ENCODE measurements at regions not wholly inside any gene's neighbourhood (a gene's known extent, or its start where the extent isn't known, plus 50 kb on each side); places are given as distances from the start of the nearest gene placed in this dataset.

- intact Hi-C loops (cut with micrococcal nuclease), result no loop called here
Measured at GRCh38 chr14:82421286-82421685, 887.6 kb upstream of the SEL1L start.

DNA sequence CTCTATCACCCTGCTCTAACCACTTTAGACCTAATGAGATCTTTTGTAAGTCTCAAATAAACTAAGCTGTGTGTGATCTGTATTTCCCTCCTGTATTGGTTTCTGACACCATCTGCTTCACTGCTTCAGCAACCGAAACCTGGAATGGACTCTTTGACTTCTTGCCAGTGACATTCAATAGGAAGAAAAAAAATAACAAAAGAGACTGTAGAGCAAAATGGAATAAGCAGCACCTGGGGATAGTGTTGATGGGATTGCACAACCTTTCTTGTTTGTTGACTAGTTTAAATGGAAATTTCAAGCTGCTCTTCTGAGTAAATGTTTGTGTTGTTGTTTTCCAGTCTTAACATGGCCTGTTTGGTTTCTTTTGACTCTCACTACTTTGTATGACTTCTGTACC lies 888.6 kb upstream of the SEL1L start:
- intact Hi-C loops (cut with micrococcal nuclease), result no loop called here

DNA sequence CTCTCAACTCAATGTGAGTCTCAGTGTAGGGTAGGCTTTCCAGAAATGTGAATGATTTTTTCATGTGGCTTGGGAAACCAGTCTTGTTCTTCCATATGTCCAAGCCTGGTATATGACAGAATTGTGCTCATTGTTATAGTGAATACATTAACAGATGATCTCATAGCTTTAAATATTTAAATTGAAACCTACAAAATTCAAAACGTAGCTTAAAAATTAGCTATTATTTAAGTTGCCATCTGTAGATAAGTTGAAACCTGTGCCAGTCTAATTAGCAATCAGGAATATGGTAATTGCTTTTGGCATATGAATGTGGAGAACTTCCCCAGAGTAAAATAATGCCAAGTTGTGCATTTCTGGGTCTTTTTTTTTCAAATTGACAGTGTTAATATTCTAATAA lies 891.6 kb upstream of the SEL1L start:
- intact Hi-C loops (cut with micrococcal nuclease), result no loop called here

DNA sequence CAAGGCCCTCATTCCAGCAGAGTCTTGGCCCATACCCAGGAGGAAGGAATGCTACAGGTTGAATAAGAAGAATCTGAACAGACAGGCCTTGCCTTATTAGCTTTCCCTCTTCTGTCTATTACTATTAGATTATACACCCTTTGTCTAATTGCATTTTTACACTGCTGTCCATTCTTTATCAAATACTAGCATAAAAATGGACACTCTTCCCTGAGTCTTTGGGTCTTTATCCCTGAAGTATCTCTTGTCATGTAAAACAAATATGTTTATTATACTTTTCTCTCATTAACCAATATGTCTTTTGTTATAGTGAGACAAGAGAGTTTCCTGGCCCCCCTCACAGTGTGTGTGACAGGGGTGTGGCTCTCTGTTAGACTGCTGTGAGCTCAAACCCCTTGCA lies 897.4 kb upstream of the SEL1L start:
- intact Hi-C loops (cut with micrococcal nuclease), result no loop called here

DNA sequence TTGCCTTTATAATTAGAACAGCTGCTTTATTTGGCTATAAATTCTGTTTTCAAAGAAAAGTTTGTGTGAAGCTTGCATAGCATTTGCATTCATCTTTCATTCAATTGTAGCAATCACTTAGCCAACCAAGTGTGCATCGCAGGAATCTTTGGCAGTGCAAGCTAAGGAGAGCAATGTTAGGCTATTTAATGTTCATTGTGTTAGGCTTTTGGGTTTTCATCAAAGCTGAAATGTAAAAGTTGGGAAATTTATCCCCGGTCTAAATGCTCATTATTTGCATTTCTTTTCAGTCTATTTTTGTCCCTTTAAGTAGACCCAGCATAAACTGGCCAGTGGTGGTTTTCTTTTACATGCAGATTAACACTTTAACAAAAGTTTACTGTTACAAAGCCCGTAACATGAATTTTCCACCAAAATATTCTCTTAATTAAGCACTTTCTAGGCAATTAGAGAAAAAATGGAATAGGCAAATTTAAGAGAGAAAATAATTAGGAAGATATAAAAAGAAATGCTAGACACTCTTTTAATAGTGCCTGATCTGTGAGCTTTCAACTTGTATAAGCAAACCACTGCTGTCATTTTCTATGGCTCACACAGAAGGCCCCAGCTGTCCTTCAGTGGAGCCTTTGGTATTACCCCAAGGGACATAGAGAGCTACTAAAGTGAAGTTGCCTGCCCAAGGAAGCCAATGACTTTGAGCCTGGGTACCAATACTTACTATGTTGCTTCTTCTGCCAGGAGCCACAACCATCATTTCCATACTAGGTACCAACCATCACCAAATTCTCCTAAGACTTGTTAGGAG lies 898.9 kb upstream of the SEL1L start:
- intact Hi-C loops (cut with micrococcal nuclease), result no loop called here

GRCh38 chr14:82438436-82438835 lies 904.8 kb upstream of the SEL1L start:
- intact Hi-C loops (cut with micrococcal nuclease), result no loop called here

GRCh38 chr14:82441270-82441669 lies 907.6 kb upstream of the SEL1L start:
- intact Hi-C loops (cut with micrococcal nuclease), result no loop called here

DNA sequence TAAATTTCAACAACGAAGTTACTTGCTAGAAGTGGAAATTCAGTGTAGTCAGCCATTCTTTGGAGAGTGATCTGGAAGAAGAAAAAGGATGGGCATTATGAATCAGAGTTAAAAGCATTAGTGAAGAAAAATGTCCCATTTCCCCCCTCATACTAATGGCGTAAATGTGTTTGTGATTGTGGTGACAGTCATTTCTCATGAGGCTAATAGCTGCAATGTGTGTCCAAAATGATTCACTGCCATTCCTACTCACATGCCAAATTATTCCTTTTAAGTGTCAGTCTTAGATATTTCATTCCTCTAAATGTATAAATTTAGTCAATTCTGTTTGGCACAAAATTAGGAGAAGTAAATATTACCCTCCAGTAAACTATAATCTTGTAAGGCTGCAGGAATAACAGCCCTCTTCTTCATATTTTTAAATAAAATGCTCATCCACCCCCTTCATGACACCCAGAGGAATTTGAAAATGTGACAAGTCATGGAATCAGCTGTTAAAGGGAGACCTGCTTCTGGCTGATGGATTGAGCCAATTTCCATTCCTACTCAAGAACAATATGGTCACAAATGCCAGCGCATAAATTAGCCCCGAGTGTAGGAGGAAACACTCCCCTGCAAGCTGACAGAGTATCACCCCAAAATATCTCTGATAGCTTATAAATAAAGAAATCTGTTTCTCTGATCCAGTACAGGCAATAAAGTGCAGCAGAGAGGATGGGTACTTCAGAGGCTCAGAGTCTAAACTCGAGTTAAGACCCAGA lies 912.3 kb upstream of the SEL1L start:
- intact Hi-C loops (cut with micrococcal nuclease), result no loop called here

DNA sequence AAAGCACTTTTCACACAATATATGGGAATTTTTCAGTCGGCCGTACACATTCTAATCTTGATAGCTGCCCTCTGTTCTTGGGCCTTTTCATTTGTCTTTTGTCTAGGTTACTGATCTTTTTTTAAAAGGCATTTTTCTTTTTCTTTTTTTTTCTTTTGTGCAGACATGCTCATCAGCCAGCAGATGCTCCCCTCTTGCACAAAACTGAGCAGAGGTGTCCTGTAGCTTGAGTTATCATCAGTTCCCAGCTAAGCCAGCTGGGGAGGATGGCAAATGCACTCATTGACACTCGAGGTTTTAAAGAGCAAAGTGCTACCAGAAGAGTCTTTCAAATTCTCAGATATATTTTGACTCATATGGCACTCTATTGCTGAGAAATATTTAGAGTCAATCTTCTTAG lies 913.9 kb upstream of the SEL1L start:
- intact Hi-C loops (cut with micrococcal nuclease), result no loop called here

GRCh38 chr14:82449926-82450468 lies 916.3 kb upstream of the SEL1L start:
- intact Hi-C loops (cut with micrococcal nuclease), result no loop called here

- intact Hi-C loops (cut with micrococcal nuclease), result no loop called here
Measured at GRCh38 chr14:82451675-82452074, 918.0 kb upstream of the SEL1L start.

DNA sequence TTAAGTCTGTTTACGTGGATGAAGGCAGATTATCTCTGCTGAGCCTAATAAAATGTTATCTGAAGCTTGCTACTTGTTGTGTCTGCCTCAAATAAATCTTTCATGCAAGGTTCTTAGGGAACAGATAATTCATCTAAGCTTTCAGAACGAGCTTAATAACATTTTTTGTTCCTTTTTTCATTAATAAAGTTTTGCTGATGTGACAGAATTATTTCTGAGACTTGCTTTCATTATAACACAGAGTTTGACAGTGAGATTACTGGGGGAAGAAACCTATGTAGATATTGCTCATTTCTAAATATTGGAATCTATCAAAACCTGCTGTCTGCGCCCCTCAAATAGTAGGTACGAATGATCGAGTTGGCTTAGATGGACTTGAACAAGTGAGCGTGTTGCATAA lies 948.7 kb upstream of the SEL1L start:
- intact Hi-C loops (cut with micrococcal nuclease), result no loop called here

- intact Hi-C loops (cut with micrococcal nuclease), result no loop called here
Measured at GRCh38 chr14:82488473-82488872, 954.8 kb upstream of the SEL1L start.

DNA sequence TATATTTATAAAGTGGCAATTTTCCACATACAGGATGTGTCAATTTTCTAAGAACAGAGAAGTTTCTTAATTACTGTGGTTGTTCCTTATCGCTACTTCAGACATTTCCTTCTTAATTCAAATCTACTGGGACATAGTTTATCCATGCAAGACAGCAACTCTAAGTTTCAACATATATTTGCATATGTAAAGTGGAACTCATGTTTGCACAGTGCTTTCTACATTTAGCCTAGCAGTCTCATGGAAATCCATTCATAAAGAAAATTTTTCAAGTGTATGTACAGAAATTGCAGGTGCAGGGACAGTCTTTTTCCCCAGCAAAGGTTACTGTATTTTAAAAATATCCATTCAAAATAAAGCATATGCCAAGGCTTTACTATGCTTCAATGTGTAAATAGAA lies 956.7 kb upstream of the SEL1L start:
- intact Hi-C loops (cut with micrococcal nuclease), result no loop called here

DNA sequence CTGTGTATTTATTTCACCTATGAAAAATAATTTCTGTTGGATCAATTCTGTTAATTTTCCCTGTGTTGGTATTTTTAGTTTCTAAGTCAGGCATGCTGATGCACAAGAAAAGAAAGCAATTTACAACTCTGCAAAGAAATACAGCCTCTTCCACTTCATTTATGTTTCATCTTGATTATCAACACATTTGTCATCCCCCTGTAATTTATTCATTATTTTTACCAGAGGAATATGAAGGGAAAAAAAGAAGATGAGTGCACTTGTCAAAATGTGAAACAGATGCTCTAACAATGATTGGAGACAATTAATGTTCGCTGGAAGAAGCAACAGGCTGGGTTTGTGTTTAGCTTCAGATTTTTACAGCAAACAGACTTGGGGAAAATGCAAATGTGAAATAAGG lies 958.5 kb upstream of the SEL1L start:
- intact Hi-C loops (cut with micrococcal nuclease), result no loop called here

- intact Hi-C loops (cut with micrococcal nuclease), result no loop called here
Measured at GRCh38 chr14:82500222-82500621, 966.6 kb upstream of the SEL1L start.

- intact Hi-C loops (cut with micrococcal nuclease), result no loop called here
Measured at GRCh38 chr14:82501554-82501953, 967.9 kb upstream of the SEL1L start.

- intact Hi-C loops (cut with micrococcal nuclease), result no loop called here
Measured at GRCh38 chr14:82502043-82502442, 968.4 kb upstream of the SEL1L start.

DNA sequence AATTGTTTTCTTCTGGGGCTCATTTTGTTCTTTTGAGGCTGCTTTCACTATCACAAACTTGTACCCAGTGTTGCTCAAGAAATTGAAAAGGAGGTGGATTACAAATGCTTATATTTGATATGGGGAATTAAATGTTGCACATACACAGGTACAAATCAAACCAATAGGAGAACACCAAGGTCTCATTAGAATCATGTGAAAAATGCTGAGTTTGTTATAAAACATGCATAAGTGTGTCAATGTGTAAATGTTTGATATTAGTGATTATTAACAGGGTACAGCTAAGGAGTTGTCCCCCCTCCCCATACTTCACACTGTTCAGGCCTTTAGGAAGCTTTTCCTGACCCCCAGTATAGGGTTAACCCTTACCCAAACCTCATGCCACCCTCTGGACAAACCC lies 971.2 kb upstream of the SEL1L start:
- intact Hi-C loops (cut with micrococcal nuclease), result no loop called here

- intact Hi-C loops (cut with micrococcal nuclease), result no loop called here
Measured at GRCh38 chr14:82510007-82510406, 976.4 kb upstream of the SEL1L start.

DNA sequence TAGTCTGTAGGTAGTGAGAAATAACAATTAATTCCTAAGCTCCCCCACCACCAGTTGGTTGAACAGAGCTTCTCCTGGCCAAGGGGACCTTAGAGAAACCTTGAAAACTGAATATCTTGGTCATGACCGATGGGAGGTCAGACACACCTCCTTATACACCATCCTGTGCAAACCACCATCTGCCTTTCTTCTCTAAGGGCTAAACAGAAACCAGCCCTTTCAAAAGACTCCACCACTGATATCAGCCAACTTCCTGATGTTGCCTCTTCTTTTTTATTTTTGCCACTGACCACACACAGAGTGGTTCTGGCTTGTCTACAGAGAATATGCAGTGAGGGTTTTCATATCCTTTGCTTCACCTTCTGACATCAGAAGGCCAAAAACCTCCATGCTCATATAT lies 977.7 kb upstream of the SEL1L start:
- intact Hi-C loops (cut with micrococcal nuclease), result no loop called here

DNA sequence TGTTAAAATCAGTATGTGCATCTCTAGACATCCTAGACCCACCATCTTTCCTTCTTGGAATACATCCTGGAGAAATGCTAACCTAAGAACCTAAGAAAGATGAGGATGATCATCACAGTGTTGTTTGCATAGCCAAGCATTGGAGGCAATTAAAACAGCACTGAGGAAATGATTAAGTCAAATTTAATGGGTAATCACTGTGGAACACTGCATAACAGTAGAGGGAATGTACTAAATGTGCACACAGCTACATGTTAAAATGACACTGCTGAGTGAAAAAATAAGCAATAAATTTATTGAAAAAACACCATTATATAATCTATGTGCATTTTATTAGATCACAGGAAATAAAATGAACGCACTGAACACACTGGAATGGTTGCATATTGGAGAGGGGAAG lies 987.1 kb upstream of the SEL1L start:
- intact Hi-C loops (cut with micrococcal nuclease), result no loop called here

GRCh38 chr14:82521191-82521590 lies 987.5 kb upstream of the SEL1L start:
- intact Hi-C loops (cut with micrococcal nuclease), result no loop called here

Data from T-helper 2 cell treated with Interferon-gamma antibody and Interleukin-4, amounts not matched to agents 100 ng/mL and 5 ng/mL, for 36 hours (primary cell).